ENCODE measurements at regions not wholly inside any gene's neighbourhood (a gene's known extent, or its start where the extent isn't known, plus 50 kb on each side); places are given as distances from the start of the nearest gene placed in this dataset.

GRCh38 chr16:65480281-65481091 is 358.6 kb upstream of the CDH11 start:
- TF ChIP-seq EP300 (IDR thresholded peaks at IDR 0.05) (no peak), CTCF (IDR thresholded peaks at IDR 0.05) (no peak), POLR2A (IDR thresholded peaks at IDR 0.05) (no peak), POLR2AphosphoS5 (IDR thresholded peaks at IDR 0.05) (no peak)
